ENCODE measurements at regions not wholly inside any gene's neighbourhood (a gene's known extent, or its start where the extent isn't known, plus 50 kb on each side); places are given as distances from the start of the nearest gene placed in this dataset.

DNA sequence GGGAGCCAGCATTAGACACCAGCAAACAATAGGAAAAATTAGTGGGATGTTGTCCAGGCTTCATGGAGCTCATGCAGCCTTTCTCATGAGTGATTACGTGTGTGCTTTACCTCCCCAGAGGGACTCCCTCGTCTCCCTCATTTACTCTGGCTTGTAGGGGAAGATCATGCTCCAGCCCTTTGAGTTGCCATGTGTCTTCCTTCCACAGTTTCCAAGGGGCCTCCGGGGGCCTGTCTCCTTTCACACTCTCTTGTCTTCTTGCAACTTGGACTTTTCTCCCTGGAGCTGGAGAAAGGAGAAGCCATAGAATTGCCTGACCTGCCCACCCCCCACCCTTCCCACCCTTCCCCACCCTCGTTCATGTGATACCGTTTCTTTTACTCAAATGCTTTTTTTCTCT lies 98.7 kb downstream of the FAM43A start:
- TF ChIP-seq CTCF (IDR thresholded peaks at IDR 0.05) = no peak
- TF ChIP-seq EP300 (IDR thresholded peaks at IDR 0.05; ENCODE audit: low read depth) = no peak
- no peak for TF ChIP-seq POLR2AphosphoS5 (IDR thresholded peaks at IDR 0.05)

Measured in transverse colon (tissue), 4 donors.